ENCODE measurements at regions not wholly inside any gene's neighbourhood (a gene's known extent, or its start where the extent isn't known, plus 50 kb on each side); places are given as distances from the start of the nearest gene placed in this dataset.
"Not testable (repeated sequence)": the region's sequence is repeated elsewhere in the genome, so short reads cannot be mapped to it uniquely, and the experiment has no call there.

- H3K4me1 ChIP-seq (ENCODE audit: control insufficient read depth, insufficient read depth, low read depth, low read length), result no peaks in the 10 kb centered on the region
- H3K4ac ChIP-seq (ENCODE audit: low read depth in 1 of 2, low read length in 2 of 2), result no peak overlapping the region
- H4K91ac ChIP-seq (ENCODE audit: low read length), result no peak overlapping the region
- no peak overlapping the region for H3K4me2 ChIP-seq (ENCODE audit: low read length, poor library complexity, severe bottlenecking)
- H2BK120ac ChIP-seq (ENCODE audit: low read depth, low read length), result no peak overlapping the region
- H3K9me3 ChIP-seq (ENCODE audit: control insufficient read depth, low read length), result no peaks in the 10 kb centered on the region
- no peaks in the 10 kb centered on the region for H3K27me3 ChIP-seq (ENCODE audit: control insufficient read depth in 1 of 2, insufficient read depth in 1 of 2, low read length in 2 of 2)
- DNase-seq, result peak; percentile 18
- no peak overlapping the region for H3K14ac ChIP-seq (ENCODE audit: low read length in 2 of 2)
- 100% methylated on average over 1 of the region's 2 CpGs for WGBS
- H2BK15ac ChIP-seq (ENCODE audit: low read depth, poor library complexity, severe bottlenecking), result no peak overlapping the region
- H2AFZ ChIP-seq (ENCODE audit: low read depth, low read length), result no peak overlapping the region
- no peaks in the 10 kb centered on the region for H3K36me3 ChIP-seq (ENCODE audit: control insufficient read depth in 1 of 2, insufficient read depth in 2 of 2, low read depth in 1 of 2, low read length in 2 of 2)
- no peak overlapping the region for H2BK5ac ChIP-seq (ENCODE audit: low read depth, low read length, poor library complexity, severe bottlenecking)
- H3K18ac ChIP-seq (ENCODE audit: low read depth in 1 of 2, low read length in 2 of 2), result no peak overlapping the region
- H2BK12ac ChIP-seq (ENCODE audit: low read length in 2 of 2), result no peak overlapping the region
- H3K4me3 ChIP-seq (ENCODE audit: insufficient read depth in 1 of 2, low read depth in 1 of 2, low read length in 2 of 2), result no peak overlapping the region
- no peak overlapping the region for H4K8ac ChIP-seq (ENCODE audit: low read length)
- no peaks in the 10 kb centered on the region for H3K79me1 ChIP-seq (replicated peaks; ENCODE audit: low read length, poor library complexity, severe bottlenecking)
- no peak overlapping the region for H3K27ac ChIP-seq (ENCODE audit: low read length, poor library complexity, severe bottlenecking)
- H2AK5ac ChIP-seq (ENCODE audit: low read length, severe bottlenecking), result no peak overlapping the region
- no peak overlapping the region for H3K23ac ChIP-seq (ENCODE audit: low read length in 2 of 2)
- peak overlapping the region; percentile 14 for H3K9ac ChIP-seq (ENCODE audit: low read length)
These were observed 154.0 kb downstream of the REEP3 start for GRCh38 chr10:63675171-63675570.

GRCh38 chr10:63677001-63677400 lies 155.8 kb downstream of the REEP3 start:
- no peak overlapping the region for H3K14ac ChIP-seq (ENCODE audit: low read length in 2 of 2)
- H3K18ac ChIP-seq (ENCODE audit: low read depth in 1 of 2, low read length in 2 of 2), result no peak overlapping the region
- H2BK120ac ChIP-seq (ENCODE audit: low read depth, low read length), result no peak overlapping the region
- no peaks in the 10 kb centered on the region for H3K9me3 ChIP-seq (ENCODE audit: control insufficient read depth, low read length)
- no peak overlapping the region for H2AK5ac ChIP-seq (ENCODE audit: low read length, severe bottlenecking)
- no peak overlapping the region for H3K4me3 ChIP-seq (ENCODE audit: insufficient read depth in 1 of 2, low read depth in 1 of 2, low read length in 2 of 2)
- H3K27ac ChIP-seq (ENCODE audit: low read length, poor library complexity, severe bottlenecking), result no peak overlapping the region
- no peak overlapping the region for H4K8ac ChIP-seq (ENCODE audit: low read length)
- no peaks in the 10 kb centered on the region for H3K27me3 ChIP-seq (ENCODE audit: control insufficient read depth in 1 of 2, insufficient read depth in 1 of 2, low read length in 2 of 2)
- H3K36me3 ChIP-seq (ENCODE audit: control insufficient read depth in 1 of 2, insufficient read depth in 2 of 2, low read depth in 1 of 2, low read length in 2 of 2), result no peaks in the 10 kb centered on the region
- no CpG with 5 or more reads among the region's 2 CpGs for WGBS
- H3K4me2 ChIP-seq (ENCODE audit: low read length, poor library complexity, severe bottlenecking), result no peak overlapping the region
- H2BK5ac ChIP-seq (ENCODE audit: low read depth, low read length, poor library complexity, severe bottlenecking), result no peak overlapping the region
- no peaks in the 10 kb centered on the region for H3K79me1 ChIP-seq (replicated peaks; ENCODE audit: low read length, poor library complexity, severe bottlenecking)
- no peaks in the 10 kb centered on the region for H3K4me1 ChIP-seq (ENCODE audit: control insufficient read depth, insufficient read depth, low read depth, low read length)
- no peak for DNase-seq
- no peak overlapping the region for H2BK15ac ChIP-seq (ENCODE audit: low read depth, poor library complexity, severe bottlenecking)
- no peak overlapping the region for H2AFZ ChIP-seq (ENCODE audit: low read depth, low read length)
- H3K9ac ChIP-seq (ENCODE audit: low read length), result no peak overlapping the region
- no peak overlapping the region for H3K4ac ChIP-seq (ENCODE audit: low read depth in 1 of 2, low read length in 2 of 2)
- H2BK12ac ChIP-seq (ENCODE audit: low read length in 2 of 2), result no peak overlapping the region
- no peak overlapping the region for H3K23ac ChIP-seq (ENCODE audit: low read length in 2 of 2)
- no peak overlapping the region for H4K91ac ChIP-seq (ENCODE audit: low read length)

- H4K8ac ChIP-seq (ENCODE audit: low read length); H2BK12ac ChIP-seq (ENCODE audit: low read length in 2 of 2); H3K27ac ChIP-seq (ENCODE audit: low read length, poor library complexity, severe bottlenecking); H3K18ac ChIP-seq (ENCODE audit: low read depth in 1 of 2, low read length in 2 of 2); H3K79me1 ChIP-seq (replicated peaks; ENCODE audit: low read length, poor library complexity, severe bottlenecking); H3K4me2 ChIP-seq (ENCODE audit: low read length, poor library complexity, severe bottlenecking); H2BK15ac ChIP-seq (ENCODE audit: low read depth, poor library complexity, severe bottlenecking); H3K23ac ChIP-seq (ENCODE audit: low read length in 2 of 2); H3K9me3 ChIP-seq (ENCODE audit: control insufficient read depth, low read length); H2BK120ac ChIP-seq (ENCODE audit: low read depth, low read length); H3K4me1 ChIP-seq (ENCODE audit: control insufficient read depth, insufficient read depth, low read depth, low read length); H2AFZ ChIP-seq (ENCODE audit: low read depth, low read length); H4K91ac ChIP-seq (ENCODE audit: low read length); H3K4ac ChIP-seq (ENCODE audit: low read depth in 1 of 2, low read length in 2 of 2); H3K27me3 ChIP-seq (ENCODE audit: control insufficient read depth in 1 of 2, insufficient read depth in 1 of 2, low read length in 2 of 2); H3K9ac ChIP-seq (ENCODE audit: low read length); H3K36me3 ChIP-seq (ENCODE audit: control insufficient read depth in 1 of 2, insufficient read depth in 2 of 2, low read depth in 1 of 2, low read length in 2 of 2); H2BK5ac ChIP-seq (ENCODE audit: low read depth, low read length, poor library complexity, severe bottlenecking); H3K4me3 ChIP-seq (ENCODE audit: insufficient read depth in 1 of 2, low read depth in 1 of 2, low read length in 2 of 2); DNase-seq; H3K14ac ChIP-seq (ENCODE audit: low read length in 2 of 2); H2AK5ac ChIP-seq (ENCODE audit: low read length, severe bottlenecking): not testable (repeated sequence)
- no CpG with 5 or more reads among the region's 1 CpG for WGBS
These were observed 159.3 kb downstream of the REEP3 start for GRCh38 chr10:63680545-63680944.

- H3K23ac ChIP-seq (ENCODE audit: low read length in 2 of 2), result no peak overlapping the region
- 28% methylated on average over 2 of the region's 4 CpGs for WGBS
- no peak overlapping the region for H2BK12ac ChIP-seq (ENCODE audit: low read length in 2 of 2)
These were observed 160.9 kb downstream of the REEP3 start for GRCh38 chr10:63681993-63682697.

More at GRCh38 chr10:63681993-63682697, 160.9 kb downstream of the REEP3 start:
- Histone ChIP-seq H2AK5ac (ENCODE audit: low read length, severe bottlenecking) (no peak overlapping the region), H4K8ac (ENCODE audit: low read length) (no peak overlapping the region), H3K27me3 (ENCODE audit: control insufficient read depth in 1 of 2, insufficient read depth in 1 of 2, low read length in 2 of 2) (no peaks in the 10 kb centered on the region), H4K91ac (ENCODE audit: low read length) (no peak overlapping the region), H3K36me3 (ENCODE audit: control insufficient read depth in 1 of 2, insufficient read depth in 2 of 2, low read depth in 1 of 2, low read length in 2 of 2) (no peaks in the 10 kb centered on the region), H2BK120ac (ENCODE audit: low read depth, low read length) (no peak overlapping the region), H3K9me3 (ENCODE audit: control insufficient read depth, low read length) (no peaks in the 10 kb centered on the region), H3K4me1 (ENCODE audit: control insufficient read depth, insufficient read depth, low read depth, low read length) (no peaks in the 10 kb centered on the region), H2BK5ac (ENCODE audit: low read depth, low read length, poor library complexity, severe bottlenecking) (no peak overlapping the region), H3K18ac (ENCODE audit: low read depth in 1 of 2, low read length in 2 of 2) (no peak overlapping the region), H3K4ac (ENCODE audit: low read depth in 1 of 2, low read length in 2 of 2) (no peak overlapping the region), H3K27ac (ENCODE audit: low read length, poor library complexity, severe bottlenecking) (no peak overlapping the region), H3K79me1 (replicated peaks; ENCODE audit: low read length, poor library complexity, severe bottlenecking) (no peaks in the 10 kb centered on the region), H3K14ac (ENCODE audit: low read length in 2 of 2) (no peak overlapping the region), H3K9ac (ENCODE audit: low read length) (peak overlapping the region; percentile 60), H3K4me2 (ENCODE audit: low read length, poor library complexity, severe bottlenecking) (no peak overlapping the region), H2AFZ (ENCODE audit: low read depth, low read length) (no peak overlapping the region), H3K4me3 (ENCODE audit: insufficient read depth in 1 of 2, low read depth in 1 of 2, low read length in 2 of 2) (peak overlapping the region in 1 of 2 experiments; percentile 14), H2BK15ac (ENCODE audit: low read depth, poor library complexity, severe bottlenecking) (no peak overlapping the region)
- DNase-seq, result peak; percentile 97

Measured in mesenchymal stem cell (in vitro differentiated cells and primary cell).